Activated CD8-positive, alpha-beta memory T cell treated with anti-CD3 and anti-CD28 coated beads, Interleukin-2, amount 10 ng/mL, durations not matched to agents 7 days and 5 days (primary cell): ENCODE measurements at regions not wholly inside any gene's neighbourhood (a gene's known extent, or its start where the extent isn't known, plus 50 kb on each side); places are given as distances from the start of the nearest gene placed in this dataset.

Experiments used
- ATAC-seq: fragments of 150-1000 bp; cut with Tn5 transposase; one replicate; pipeline ENCODE4 v1.10.0; 2021; ENCODE audit warnings: moderate library complexity
- CTCF ChIA-PET: fragments of 350-600 bp; sonication (Branson Sonifier 250); formaldehyde crosslinking; loops from one replicate; lab custom pipeline; 2021; ENCODE audit warnings: antibody characterized with exemption; lab: Charles Lee
- DNase-seq: peaks from one replicate; pipeline ENCODE4 v3.0.0-alpha.2; 2020
- H3K27ac Mint-ChIP-seq: one replicate; pipeline ENCODE4 v1.8.0; 2021; ENCODE audit warnings: mild to moderate bottlenecking, mixed read lengths
- H3K27me3 Mint-ChIP-seq: one replicate; pipeline ENCODE4 v1.8.0; 2021; ENCODE audit warnings: mixed read lengths
- H3K36me3 Mint-ChIP-seq: one replicate; pipeline ENCODE4 v1.8.0; 2021; ENCODE audit warnings: mild to moderate bottlenecking, mixed read lengths
- H3K4me1 Mint-ChIP-seq: one replicate; pipeline ENCODE4 v1.8.0; 2021; ENCODE audit warnings: mixed read lengths
- H3K4me3 Mint-ChIP-seq: one replicate; pipeline ENCODE4 v1.8.0; 2021; ENCODE audit warnings: mild to moderate bottlenecking, moderate library complexity, mixed read lengths
- H3K9me3 Mint-ChIP-seq: one replicate; pipeline ENCODE4 v1.8.0; 2022; ENCODE audit warnings: low read depth, mixed read lengths

DNA sequence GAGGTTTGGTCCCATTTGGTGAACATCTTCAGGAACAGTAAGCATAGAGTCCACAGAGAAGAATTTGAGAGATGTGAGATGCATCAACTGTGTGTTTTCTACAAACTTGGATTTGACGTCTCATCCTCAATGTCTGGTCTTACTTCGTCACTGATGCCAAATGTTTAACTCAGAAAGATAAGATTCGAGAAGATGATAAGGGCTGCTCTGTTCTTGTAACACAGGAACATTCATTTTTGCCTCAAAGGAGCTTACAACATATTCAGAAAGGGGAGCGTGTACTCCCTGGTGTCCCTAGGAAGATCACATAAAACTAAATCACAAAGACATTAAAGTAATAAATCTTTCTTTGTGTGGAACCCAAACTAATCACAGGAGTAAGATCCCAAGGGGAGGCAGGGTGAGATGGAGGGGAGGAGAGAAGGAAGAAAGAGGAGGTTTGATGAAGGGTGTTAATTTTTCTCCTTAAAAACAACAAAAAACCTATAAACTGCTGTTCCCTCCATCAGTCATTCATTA lies 247.7 kb upstream of the IRS2 start:
- Mint-ChIP-seq H3K9me3 (no peaks in the 10 kb centered on the region), H3K27me3 (no peaks in the 10 kb centered on the region), H3K36me3 (no peaks in the 10 kb centered on the region), H3K27ac (no peak overlapping the region), H3K4me3 (no peak overlapping the region), H3K4me1 (no peaks in the 10 kb centered on the region)
- CTCF ChIA-PET, result no interaction called here
- ATAC-seq, result no peak
- DNase-seq, result no peak

DNA sequence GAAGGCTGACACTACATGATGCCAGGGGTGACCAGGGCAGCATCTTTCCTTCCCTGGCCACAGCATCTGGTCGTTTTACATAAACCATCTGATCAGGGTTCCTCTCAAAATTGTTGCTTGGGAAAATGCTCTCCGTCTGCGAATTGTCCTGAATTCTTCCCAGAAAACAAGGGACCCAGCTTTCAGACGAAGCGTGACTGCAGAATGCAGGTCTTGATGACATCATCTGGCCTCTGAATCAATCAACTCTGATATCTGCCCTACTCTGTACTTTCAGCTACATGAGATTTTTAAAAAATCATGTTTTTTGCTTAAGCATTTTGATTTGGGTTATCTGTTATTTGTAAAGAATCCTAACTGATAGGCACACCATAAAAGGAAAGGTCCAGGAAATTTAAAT lies 246.6 kb upstream of the IRS2 start:
- H3K4me3 Mint-ChIP-seq, result no peak overlapping the region
- H3K9me3 Mint-ChIP-seq, result no peaks in the 10 kb centered on the region
- H3K27ac Mint-ChIP-seq, result no peak overlapping the region
- no peaks in the 10 kb centered on the region for H3K36me3 Mint-ChIP-seq
- no peaks in the 10 kb centered on the region for H3K4me1 Mint-ChIP-seq
- DNase-seq (no peak), ATAC-seq (no peak)
- CTCF ChIA-PET, result no interaction called here
- H3K27me3 Mint-ChIP-seq, result no peaks in the 10 kb centered on the region

DNA sequence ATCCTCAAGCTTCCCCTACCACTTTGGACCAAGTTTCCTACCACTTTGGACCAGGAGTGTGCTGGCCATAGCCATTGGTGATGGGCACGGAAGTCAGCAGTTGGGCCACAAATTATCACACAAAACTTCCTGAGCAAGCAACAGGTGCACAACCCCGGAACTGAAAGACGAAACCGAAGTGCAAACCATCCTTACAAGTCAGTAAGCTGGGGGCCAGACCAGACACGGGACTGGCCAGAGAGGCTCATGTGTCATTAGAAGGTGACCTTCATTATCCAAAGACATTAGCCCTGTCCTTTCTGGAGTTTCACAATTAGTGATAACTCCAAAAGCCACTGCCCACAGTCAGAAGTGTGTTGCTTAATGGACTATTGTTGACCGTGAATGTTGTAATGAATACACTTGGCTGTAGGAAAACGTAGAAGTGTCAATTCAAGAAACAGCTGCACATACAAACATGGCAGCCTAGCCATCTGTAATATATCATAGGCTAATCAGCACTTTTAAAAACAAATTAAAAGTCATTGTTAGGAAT lies 244.1 kb upstream of the IRS2 start:
- Mint-ChIP-seq H3K9me3 (no peaks in the 10 kb centered on the region), H3K27me3 (no peaks in the 10 kb centered on the region), H3K4me3 (no peak overlapping the region), H3K4me1 (no peaks in the 10 kb centered on the region), H3K36me3 (no peaks in the 10 kb centered on the region), H3K27ac (no peak overlapping the region)
- DNase-seq (no peak), ATAC-seq (no peak)
- CTCF ChIA-PET, result no interaction called here

DNA sequence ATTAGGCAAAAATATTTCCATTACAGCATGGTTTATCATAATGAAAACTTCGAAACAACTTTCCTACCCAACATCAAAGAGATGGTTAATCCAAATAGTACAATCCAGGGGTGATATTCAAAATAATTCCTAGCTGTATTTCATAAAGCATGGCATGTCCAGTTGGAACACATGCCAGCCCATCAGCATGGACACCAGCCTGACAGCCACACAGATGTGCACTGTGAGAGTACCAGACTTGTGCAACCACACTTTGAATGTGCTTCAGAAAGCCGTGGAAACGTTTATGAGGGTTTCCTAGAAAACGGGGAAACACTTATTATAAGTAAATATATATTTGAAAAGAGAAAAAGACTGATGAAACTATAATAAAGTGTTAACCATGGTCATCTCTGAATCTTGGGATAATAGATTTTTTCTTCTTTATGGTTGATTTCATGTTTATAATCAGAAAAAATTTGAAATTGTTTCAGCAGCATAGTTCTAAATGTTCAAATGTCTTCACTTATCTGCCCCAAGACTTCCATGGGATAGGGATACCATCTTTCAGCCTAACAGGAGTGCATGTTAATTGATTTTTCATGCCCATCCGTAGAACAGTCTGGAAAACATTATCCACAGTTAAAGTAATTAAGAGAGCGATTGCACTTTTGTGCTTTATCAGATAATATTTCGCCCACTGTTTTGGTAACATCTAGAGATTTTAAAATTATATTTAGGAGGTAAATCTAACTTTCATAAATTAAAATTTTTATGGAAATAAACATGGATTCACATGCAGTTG lies 242.6 kb upstream of the IRS2 start:
- H3K27me3 Mint-ChIP-seq, result no peaks in the 10 kb centered on the region
- no peak overlapping the region for H3K4me3 Mint-ChIP-seq
- H3K27ac Mint-ChIP-seq, result no peak overlapping the region
- no peaks in the 10 kb centered on the region for H3K4me1 Mint-ChIP-seq
- no peaks in the 10 kb centered on the region for H3K36me3 Mint-ChIP-seq
- ATAC-seq (no peak), DNase-seq (no peak)
- no peaks in the 10 kb centered on the region for H3K9me3 Mint-ChIP-seq
- CTCF ChIA-PET, result no interaction called here

DNA sequence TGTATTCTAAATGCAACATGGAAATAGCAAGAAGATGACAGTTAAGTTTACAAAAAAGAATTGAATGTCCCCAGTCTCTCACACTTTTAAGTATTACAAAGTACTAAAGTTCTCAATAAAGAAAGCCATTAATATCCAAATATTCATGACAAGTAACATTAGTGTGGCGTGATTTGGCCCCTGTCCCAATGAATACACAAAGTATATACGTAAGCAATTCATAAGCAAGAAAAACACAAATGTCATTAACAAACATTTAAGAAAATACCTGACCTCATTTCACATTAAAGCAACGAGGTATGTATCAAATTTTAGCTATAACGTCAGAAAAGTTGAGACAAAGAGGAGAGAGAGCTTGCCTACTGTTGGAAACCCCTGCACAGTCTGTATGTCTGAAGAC lies 241.9 kb upstream of the IRS2 start:
- no peak for ATAC-seq
- no peaks in the 10 kb centered on the region for H3K36me3 Mint-ChIP-seq

DNA sequence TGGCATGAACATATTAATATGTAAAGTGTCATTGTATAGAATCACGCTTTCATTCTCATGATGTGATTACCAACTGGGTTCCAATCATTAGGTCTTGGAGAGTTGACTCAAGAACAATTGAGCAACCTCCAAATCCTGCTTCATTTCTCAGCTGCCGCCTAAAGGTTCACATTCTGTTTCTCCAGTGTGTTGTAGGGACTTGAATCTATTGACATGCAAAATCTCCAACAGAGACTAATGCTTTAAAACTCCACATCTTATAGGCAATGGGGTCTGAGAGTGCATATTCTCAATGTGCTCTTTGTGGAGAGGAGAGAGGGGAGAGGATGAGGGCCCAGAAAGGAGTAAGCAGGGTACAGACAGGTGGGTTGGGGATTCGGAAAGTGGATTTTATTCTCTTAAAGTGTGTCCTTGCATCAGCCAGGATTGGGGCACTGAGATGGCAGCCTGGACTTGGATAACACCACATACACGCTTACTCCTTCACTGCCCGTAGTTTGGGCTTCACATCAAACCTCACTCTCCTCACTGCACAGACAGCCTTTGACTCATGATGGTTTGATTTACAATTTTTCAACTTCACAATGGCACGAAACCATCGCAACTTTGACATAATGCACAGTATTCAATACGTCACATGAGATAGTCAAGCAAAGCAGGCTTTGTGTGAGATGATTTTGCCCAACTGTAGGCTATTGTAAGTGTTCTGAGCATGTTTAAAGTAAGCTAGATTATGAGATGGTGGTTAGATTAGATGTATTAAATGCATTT lies 241.3 kb upstream of the IRS2 start:
- H3K4me3 Mint-ChIP-seq, result no peak overlapping the region
- H3K27me3 Mint-ChIP-seq, result no peaks in the 10 kb centered on the region
- no peaks in the 10 kb centered on the region for H3K4me1 Mint-ChIP-seq
- H3K9me3 Mint-ChIP-seq, result no peaks in the 10 kb centered on the region
- ATAC-seq (no peak), DNase-seq (no peak)
- CTCF ChIA-PET, result interaction anchor here (0.6 kb wide), 1 partner anchor 1484 kb away, joined by 3 read pairs; no protein-coding TSS in a partner anchor
- no peaks in the 10 kb centered on the region for H3K36me3 Mint-ChIP-seq
- no peak overlapping the region for H3K27ac Mint-ChIP-seq

More for the DNA sequence above, 241.9 kb upstream of the IRS2 start:
- no peak overlapping the region for H3K27ac Mint-ChIP-seq
- no peaks in the 10 kb centered on the region for H3K9me3 Mint-ChIP-seq
- no peak for DNase-seq
- CTCF ChIA-PET, result interaction anchor here (0.6 kb wide), 1 partner anchor 1484 kb away, joined by 3 read pairs; no protein-coding TSS in a partner anchor
- H3K4me1 Mint-ChIP-seq, result no peaks in the 10 kb centered on the region
- no peaks in the 10 kb centered on the region for H3K27me3 Mint-ChIP-seq
- no peak overlapping the region for H3K4me3 Mint-ChIP-seq

DNA sequence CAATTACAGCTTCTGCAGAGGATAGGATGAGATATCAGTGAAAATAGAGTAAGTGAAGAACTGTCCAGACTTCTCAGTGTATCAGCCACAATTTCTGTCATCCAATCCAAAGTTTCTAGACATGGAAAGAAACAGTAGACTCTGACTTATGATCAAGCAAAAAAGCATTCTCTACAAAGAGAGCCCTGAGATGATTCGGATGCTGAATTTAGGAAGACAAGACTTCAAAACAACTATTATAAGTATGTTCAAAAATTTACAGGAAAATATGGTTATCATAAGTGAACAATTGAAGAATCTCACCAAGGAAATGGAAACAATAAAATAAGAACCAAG lies 238.2 kb upstream of the IRS2 start:
- CTCF ChIA-PET, result no interaction called here
- ATAC-seq (no peak), DNase-seq (no peak)
- Mint-ChIP-seq H3K4me3 (no peak overlapping the region), H3K27ac (no peak overlapping the region), H3K9me3 (no peaks in the 10 kb centered on the region), H3K36me3 (no peaks in the 10 kb centered on the region), H3K27me3 (no peaks in the 10 kb centered on the region), H3K4me1 (no peaks in the 10 kb centered on the region)

DNA sequence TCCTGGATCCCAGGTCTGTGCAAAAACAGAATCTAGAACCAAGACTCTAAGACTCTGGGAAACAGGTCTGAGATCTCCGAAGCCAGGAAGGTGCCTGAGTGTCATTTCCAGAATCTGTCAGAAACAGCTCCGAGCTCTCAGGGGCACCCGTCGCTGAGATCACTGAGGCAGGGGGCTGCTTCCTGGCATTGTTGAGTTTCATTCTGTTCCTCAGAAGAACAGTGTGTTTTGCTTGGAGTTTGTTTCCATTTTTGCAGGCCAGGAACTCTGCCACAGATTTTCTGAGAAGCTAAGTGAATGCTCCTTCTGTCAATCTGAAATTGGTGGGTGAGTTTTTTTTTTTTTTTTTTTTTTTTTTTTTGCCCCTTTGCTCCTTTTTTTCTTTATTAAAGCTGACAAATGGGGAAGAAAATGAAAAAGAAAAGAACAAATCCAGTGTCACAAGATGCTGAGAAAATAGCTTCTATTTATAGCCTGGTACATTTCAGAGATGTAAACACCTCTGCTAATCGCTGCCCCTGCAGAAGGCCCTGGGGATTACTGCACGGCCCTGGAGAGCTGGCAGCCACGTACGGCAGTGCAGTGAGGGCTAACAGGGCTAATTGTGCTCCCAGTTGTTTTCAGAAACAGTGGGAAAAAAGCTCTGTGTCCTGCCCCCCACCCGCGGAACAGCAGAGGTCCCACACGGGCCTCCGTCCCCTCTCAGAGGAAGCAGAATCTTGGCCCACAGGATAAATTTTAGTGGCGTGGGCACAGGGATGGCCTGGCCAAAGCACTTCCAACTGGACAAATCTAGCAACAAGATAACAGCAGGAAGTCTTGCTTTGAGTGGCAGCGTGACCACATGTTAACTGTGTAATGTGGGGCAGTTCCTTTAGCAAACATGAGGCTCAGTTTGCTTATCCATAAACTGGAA lies 237.6 kb upstream of the IRS2 start:
- Mint-ChIP-seq H3K36me3 (no peaks in the 10 kb centered on the region), H3K9me3 (no peaks in the 10 kb centered on the region), H3K27me3 (no peaks in the 10 kb centered on the region), H3K4me1 (no peaks in the 10 kb centered on the region), H3K4me3 (no peak overlapping the region), H3K27ac (no peak overlapping the region)
- CTCF ChIA-PET, result no interaction called here
- ATAC-seq (no peak), DNase-seq (no peak)

DNA sequence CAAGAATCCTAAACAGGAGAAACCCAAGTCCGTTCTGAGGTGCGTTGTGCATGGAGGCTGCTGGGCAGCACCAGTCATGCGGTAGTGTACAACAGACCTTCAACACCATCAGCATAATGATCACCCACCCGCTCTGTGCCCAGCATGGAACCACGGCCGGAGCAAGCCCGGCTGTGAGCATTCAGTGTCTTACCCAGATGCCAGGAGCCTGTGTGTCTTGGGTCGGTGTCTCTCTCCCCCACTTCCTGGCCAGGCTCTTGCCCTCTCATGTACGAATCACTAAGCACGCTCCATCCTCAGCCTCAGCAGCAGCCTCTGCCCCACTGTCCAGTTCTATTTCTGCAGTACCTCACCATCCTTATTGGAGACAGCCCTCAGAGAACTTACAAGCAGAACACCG lies 231.6 kb upstream of the IRS2 start:
- CTCF ChIA-PET, result no interaction called here
- Mint-ChIP-seq H3K9me3 (no peaks in the 10 kb centered on the region), H3K4me3 (no peak overlapping the region)

DNA sequence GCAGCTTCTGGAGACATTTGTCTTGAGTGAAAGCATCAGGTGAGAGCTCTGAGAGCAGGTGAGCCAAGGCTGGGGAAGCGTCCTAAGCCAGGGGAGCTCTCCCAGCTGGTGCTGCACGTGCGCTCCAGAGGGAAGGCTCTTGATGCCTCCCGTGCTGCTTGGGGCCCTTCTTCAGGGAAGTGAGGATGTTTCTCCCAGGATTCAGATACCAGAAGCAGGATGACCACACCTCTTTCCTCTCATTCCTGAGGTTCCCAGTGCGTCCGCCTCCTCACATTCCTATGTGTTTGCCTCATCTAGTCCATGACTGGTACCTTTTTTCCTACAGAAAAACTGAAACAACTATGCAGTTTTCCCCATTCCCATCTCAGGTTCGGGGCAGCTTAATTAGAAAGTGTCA lies 231.0 kb upstream of the IRS2 start:
- DNase-seq (no peak), ATAC-seq (no peak)
- H3K9me3 Mint-ChIP-seq, result no peaks in the 10 kb centered on the region
- H3K4me1 Mint-ChIP-seq, result no peaks in the 10 kb centered on the region
- CTCF ChIA-PET, result no interaction called here
- H3K4me3 Mint-ChIP-seq, result no peak overlapping the region
- H3K27ac Mint-ChIP-seq, result no peak overlapping the region
- H3K36me3 Mint-ChIP-seq, result no peaks in the 10 kb centered on the region
- H3K27me3 Mint-ChIP-seq, result no peaks in the 10 kb centered on the region

More for the DNA sequence above, 231.6 kb upstream of the IRS2 start:
- Mint-ChIP-seq H3K4me1 (no peaks in the 10 kb centered on the region), H3K27me3 (no peaks in the 10 kb centered on the region), H3K27ac (no peak overlapping the region), H3K36me3 (no peaks in the 10 kb centered on the region)
- ATAC-seq (no peak), DNase-seq (no peak)

DNA sequence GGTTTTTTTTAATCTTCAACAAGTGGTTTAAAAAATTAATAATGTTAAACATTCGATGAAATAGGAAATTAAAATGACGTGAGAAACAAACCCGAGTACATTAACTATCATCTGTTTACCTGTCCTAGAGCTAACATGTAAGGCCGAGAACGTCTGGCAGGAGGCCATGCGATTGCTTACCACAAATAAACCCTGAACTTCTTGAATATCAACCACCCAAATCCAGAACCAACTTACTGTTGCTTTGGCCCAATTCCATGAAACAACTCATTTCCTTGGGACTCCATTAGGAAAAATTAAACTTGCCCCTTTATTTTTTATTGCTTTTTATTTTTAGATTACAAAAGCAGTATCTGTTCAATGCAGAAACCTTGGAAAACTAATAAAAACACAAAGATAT lies 228.9 kb upstream of the IRS2 start:
- DNase-seq, result no peak
- Mint-ChIP-seq H3K4me3 (no peak overlapping the region), H3K9me3 (no peaks in the 10 kb centered on the region), H3K36me3 (no peaks in the 10 kb centered on the region), H3K4me1 (no peaks in the 10 kb centered on the region), H3K27me3 (no peaks in the 10 kb centered on the region), H3K27ac (no peak overlapping the region)
- ATAC-seq, result no peak
- CTCF ChIA-PET, result no interaction called here

DNA sequence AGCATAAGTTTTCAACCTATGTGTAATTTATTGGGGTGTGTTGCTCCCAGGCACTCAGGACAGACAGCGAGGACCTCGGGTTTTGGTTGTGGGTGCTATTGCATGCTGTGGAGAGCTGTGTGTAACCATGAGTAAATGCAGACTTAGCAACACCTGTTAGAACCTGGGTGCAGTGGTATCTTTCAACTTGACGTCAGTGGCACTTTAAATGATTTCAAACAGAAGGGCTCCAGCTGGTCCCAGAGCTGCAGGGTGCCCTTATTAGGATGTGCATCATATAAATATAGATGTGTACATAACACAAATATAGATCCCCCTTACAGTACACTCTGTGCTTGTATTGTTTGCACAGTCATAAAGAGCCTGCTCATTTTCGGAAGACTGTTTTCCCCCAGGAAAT lies 228.3 kb upstream of the IRS2 start:
- Mint-ChIP-seq H3K4me3 (no peak overlapping the region), H3K27me3 (no peaks in the 10 kb centered on the region), H3K9me3 (no peaks in the 10 kb centered on the region), H3K27ac (no peak overlapping the region), H3K4me1 (no peaks in the 10 kb centered on the region), H3K36me3 (no peaks in the 10 kb centered on the region)
- ATAC-seq (no peak), DNase-seq (no peak)
- CTCF ChIA-PET, result no interaction called here

DNA sequence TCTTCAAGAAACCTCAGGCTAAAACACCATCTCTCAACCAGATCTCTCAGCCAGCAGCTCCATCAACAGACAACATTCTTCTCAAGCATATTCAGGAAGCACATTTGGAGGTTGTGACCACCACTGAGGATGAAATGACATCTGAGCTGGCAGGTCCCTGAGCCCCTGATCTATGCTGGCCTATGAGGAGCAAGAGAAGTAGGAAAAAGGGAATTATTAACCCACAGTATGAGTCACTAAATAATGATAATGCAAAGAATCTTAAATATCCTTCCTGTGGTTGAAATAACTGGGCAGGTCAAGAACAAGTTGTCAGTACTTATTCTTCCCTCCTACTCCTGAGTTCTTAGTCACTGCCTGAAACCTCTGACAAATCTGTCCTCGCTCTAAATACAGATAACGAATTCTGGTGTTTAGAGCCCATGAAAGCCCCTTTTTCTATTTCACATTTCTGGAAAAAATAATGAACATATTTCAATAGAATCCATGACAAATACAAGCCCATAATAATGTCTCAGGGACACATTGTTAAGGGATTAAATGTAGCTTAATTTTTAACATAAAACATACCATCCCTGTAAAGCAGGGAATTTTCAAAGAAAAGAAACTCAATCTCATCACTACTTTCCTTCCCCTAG lies 225.8 kb upstream of the IRS2 start:
- DNase-seq (no peak), ATAC-seq (no peak)
- Mint-ChIP-seq H3K9me3 (no peaks in the 10 kb centered on the region), H3K4me3 (no peak overlapping the region), H3K27ac (no peak overlapping the region), H3K4me1 (no peaks in the 10 kb centered on the region), H3K27me3 (no peaks in the 10 kb centered on the region), H3K36me3 (no peaks in the 10 kb centered on the region)
- CTCF ChIA-PET, result no interaction called here
